Keratinocyte (primary cell): ENCODE measurements at regions not wholly inside any gene's neighbourhood (a gene's known extent, or its start where the extent isn't known, plus 50 kb on each side); places are given as distances from the start of the nearest gene placed in this dataset.

Experiments
- DNase-seq: peaks from one replicate; pipeline ENCODE4 v3.0.0-alpha.2; 2011; ENCODE audit warnings: low read depth, missing footprints, low spot score
- FAIRE-seq: peaks from 2 replicates; lab custom pipeline; 2011; peaks lifted over from hg19 to GRCh38; lab: Jason Lieb, UNC
- H2AFZ ChIP-seq: 2 replicates; pipeline ENCODE4 v1.6.0; 2012; ENCODE audit warnings: low read length, control low read depth, inconsistent platforms; ENCODE audit not compliant: control insufficient read depth
- H3K27ac ChIP-seq: 2 replicates; pipeline ENCODE4 v1.5.1; 2011; ENCODE audit warnings: low read length; ENCODE audit not compliant: control insufficient read depth, insufficient read depth
- H3K27me3 ChIP-seq: 3 replicates; pipeline ENCODE4 v1.6.0; 2011; ENCODE audit warnings: low read length; ENCODE audit not compliant: control insufficient read depth, insufficient read depth; ENCODE audit errors: extremely low read depth
- H3K36me3 ChIP-seq, 2 experiments: 2 replicates in 1 of 2; 3 replicates in 1 of 2; pipeline ENCODE4 v1.5.1; 2011; ENCODE audit warnings: low read length in 2 of 2, mild to moderate bottlenecking in 1 of 2; ENCODE audit not compliant: control insufficient read depth in 2 of 2, insufficient read depth in 2 of 2; ENCODE audit errors: extremely low read depth in 1 of 2
- H3K4me1 ChIP-seq: 3 replicates; pipeline ENCODE4 v1.5.1; 2011; ENCODE audit warnings: low read length; ENCODE audit not compliant: control insufficient read depth, insufficient read depth; ENCODE audit errors: extremely low read depth
- H3K4me2 ChIP-seq: 3 replicates; pipeline ENCODE4 v1.6.0; 2011; ENCODE audit warnings: low read depth, low read length; ENCODE audit not compliant: control insufficient read depth, insufficient read depth; ENCODE audit errors: extremely low read depth
- H3K4me3 ChIP-seq, 3 experiments: fragments of 200-600 bp in 1 of 3; sonication (generic) in 1 of 3; 2 replicates in 2 of 3; 3 replicates in 1 of 3; pipeline ENCODE4 v1.5.1; 2011 to 2016; ENCODE audit warnings: low read length in 3 of 3, mild to moderate bottlenecking in 3 of 3, control low read depth in 2 of 3, inconsistent platforms in 1 of 3, low read depth in 1 of 3, mixed read lengths in 1 of 3, mixed run types in 1 of 3, moderate library complexity in 1 of 3; ENCODE audit not compliant: control insufficient read depth in 2 of 3, insufficient read depth in 2 of 3; ENCODE audit errors: extremely low read depth in 1 of 3
- H3K79me2 ChIP-seq: 2 replicates; pipeline ENCODE4 v1.6.0; 2012; ENCODE audit warnings: low read length; ENCODE audit not compliant: control insufficient read depth, insufficient read depth
- H3K9ac ChIP-seq: 3 replicates; pipeline ENCODE4 v1.6.0; 2011; ENCODE audit warnings: low read length; ENCODE audit not compliant: control insufficient read depth, insufficient read depth; ENCODE audit errors: extremely low read depth
- H3K9me1 ChIP-seq: 3 replicates; pipeline ENCODE4 v1.6.0; 2011; ENCODE audit warnings: low read length; ENCODE audit not compliant: control insufficient read depth, insufficient read depth; ENCODE audit errors: extremely low read depth
- H3K9me3 ChIP-seq: 2 replicates; pipeline ENCODE4 v1.5.1; 2012; ENCODE audit warnings: low read depth, low read length; ENCODE audit not compliant: control insufficient read depth
- H4K20me1 ChIP-seq: 3 replicates; pipeline ENCODE4 v1.6.0; 2011; ENCODE audit warnings: low read length; ENCODE audit not compliant: control insufficient read depth, insufficient read depth; ENCODE audit errors: extremely low read depth
- CTCF ChIP-seq, 3 experiments: IDR thresholded peaks in 1 of 3; conservative IDR thresholded peaks in 1 of 3; optimal IDR thresholded peaks in 1 of 3; 2 replicates in 2 of 3; 3 replicates in 1 of 3; pipeline versions ENCODE3 to v1.5.1; 2011; ENCODE audit warnings: low read length in 3 of 3, mild to moderate bottlenecking in 3 of 3, moderate library complexity in 2 of 3, control low read depth in 1 of 3, inconsistent platforms in 1 of 3; ENCODE audit not compliant: insufficient read depth in 2 of 3; ENCODE audit errors: extremely low read depth in 1 of 3
- EZH2 ChIP-seq: IDR thresholded peaks from one replicate; pipeline ENCODE4 v1.6.1; 2012; ENCODE audit warnings: inconsistent platforms, mild to moderate bottlenecking, low read length, moderate library complexity
- dilution Hi-C: fragments of 300-500 bp; cut with MboI; formaldehyde crosslinking; loops from one replicate; pipeline ENCODE4 v1.7.0; 2020; ENCODE audit warnings: low sequenced_read_pairs; ENCODE audit not compliant: extremely low pct_ligation_motif_present

GRCh38 chr12:59077153-59077552, 156.8 kb upstream of the LRIG3 start:
- Histone ChIP-seq H3K9me1 (no peaks in the 10 kb centered on the region), H3K9me3 (no peaks in the 10 kb centered on the region), H4K20me1 (no peaks in the 10 kb centered on the region), H3K27me3 (no peaks in the 10 kb centered on the region), H2AFZ (no peak overlapping the region), H3K4me1 (peaks cover 44% of the 10 kb centered on the region), H3K9ac (peak overlapping the region; percentile 25), H3K4me3 (no peak overlapping the region), H3K79me2 (no peaks in the 10 kb centered on the region), H3K4me2 (peak overlapping the region; percentile 66), H3K27ac (peak overlapping the region; percentile 94), H3K36me3 (no peaks in the 10 kb centered on the region)
- no peak for TF ChIP-seq CTCF (optimal IDR thresholded peaks at IDR 0.05 in 1 of 3, IDR thresholded peaks at IDR 0.05 in 1 of 3, conservative IDR thresholded peaks at IDR 0.05 in 1 of 3; ENCODE audit: extremely low read depth in 1 of 3, insufficient read depth in 2 of 3, low read length in 3 of 3)
- no peak for TF ChIP-seq EZH2
- DNase-seq (no peak), FAIRE-seq (no peak)
- dilution Hi-C loops: no loop called here

DNA sequence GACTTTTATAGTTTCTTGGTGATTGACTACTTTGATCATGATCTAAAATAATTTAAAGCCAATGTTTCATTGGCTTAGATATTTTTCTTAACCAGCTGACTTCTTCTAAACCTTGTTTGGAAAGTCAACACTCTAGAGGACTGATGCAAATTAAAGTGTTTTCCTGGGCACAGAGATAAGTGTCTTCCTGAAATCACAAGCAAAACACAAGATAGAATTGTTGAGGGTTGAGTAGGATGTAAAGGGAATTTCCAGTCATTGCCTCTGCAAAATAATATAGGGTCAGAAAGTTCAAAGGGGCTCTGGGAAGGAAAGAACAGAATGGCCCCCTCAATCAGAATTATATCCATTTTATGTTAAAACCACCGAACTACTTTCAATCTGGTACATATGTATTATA, 156.3 kb upstream of the LRIG3 start:
- FAIRE-seq: no peak
- peak overlapping the region; percentile 4 for H2AFZ ChIP-seq

More for the DNA sequence above, 156.3 kb upstream of the LRIG3 start:
- no peak overlapping the region for H3K4me2 ChIP-seq
- peaks cover 44% of the 10 kb centered on the region for H3K4me1 ChIP-seq
- H3K27ac ChIP-seq: peak overlapping the region; percentile 94
- no peaks in the 10 kb centered on the region for H3K27me3 ChIP-seq
- H4K20me1 ChIP-seq: no peaks in the 10 kb centered on the region
- H3K9ac ChIP-seq: no peak overlapping the region
- no peaks in the 10 kb centered on the region for H3K9me1 ChIP-seq
- no peaks in the 10 kb centered on the region for H3K9me3 ChIP-seq
- TF ChIP-seq CTCF (optimal IDR thresholded peaks at IDR 0.05 in 1 of 3, IDR thresholded peaks at IDR 0.05 in 1 of 3, conservative IDR thresholded peaks at IDR 0.05 in 1 of 3; ENCODE audit: extremely low read depth in 1 of 3, insufficient read depth in 2 of 3, low read length in 3 of 3) (no peak), EZH2 (no peak)
- H3K79me2 ChIP-seq: no peaks in the 10 kb centered on the region
- no peak for DNase-seq
- H3K36me3 ChIP-seq: no peaks in the 10 kb centered on the region
- dilution Hi-C loops: no loop called here
- no peak overlapping the region for H3K4me3 ChIP-seq
